Stimulated activated CD4-positive, alpha-beta T cell treated with anti-CD3 and anti-CD28 coated beads, TNF-alpha, amount 100 ng/mL, for 1 hour (primary cell): ENCODE measurements at regions not wholly inside any gene's neighbourhood (a gene's known extent, or its start where the extent isn't known, plus 50 kb on each side); places are given as distances from the start of the nearest gene placed in this dataset.

ENCODE experiments used
- DNase-seq, 3 donors: peaks; one replicate each; pipeline ENCODE4 v3.0.0-alpha.2; 2020; ENCODE audit warnings: low read depth in 3 of 3, low spot score in 1 of 3

- no peak for DNase-seq
These were observed 417.2 kb upstream of the C16orf82 start for GRCh38 chr16:26649381-26650045.

GRCh38 chr16:26651464-26651863 is 415.3 kb upstream of the C16orf82 start:
- no peak for DNase-seq

GRCh38 chr16:26651884-26652283 is 414.8 kb upstream of the C16orf82 start:
- no peak for DNase-seq

- DNase-seq, result no peak
These were observed 408.2 kb upstream of the C16orf82 start for GRCh38 chr16:26658486-26658885.

- no peak for DNase-seq
These were observed 407.8 kb upstream of the C16orf82 start for GRCh38 chr16:26658915-26659314.

GRCh38 chr16:26664086-26664485 is 402.6 kb upstream of the C16orf82 start:
- no peak for DNase-seq

- no peak for DNase-seq
These were observed 401.4 kb upstream of the C16orf82 start for GRCh38 chr16:26665166-26665939.

GRCh38 chr16:26666486-26666885 is 400.2 kb upstream of the C16orf82 start:
- no peak for DNase-seq

GRCh38 chr16:26667307-26667706 is 399.4 kb upstream of the C16orf82 start:
- no peak for DNase-seq

- DNase-seq, result no peak
These were observed 398.7 kb upstream of the C16orf82 start for GRCh38 chr16:26668026-26668425.

- DNase-seq, result peak in 1 of 3 donors; percentile 14
These were observed 394.5 kb upstream of the C16orf82 start for GRCh38 chr16:26672206-26672605.

- no peak for DNase-seq
These were observed 393.7 kb upstream of the C16orf82 start for GRCh38 chr16:26673011-26673410.

GRCh38 chr16:26680671-26681070 is 386.1 kb upstream of the C16orf82 start:
- DNase-seq, result no peak

- DNase-seq, result no peak
These were observed 378.6 kb upstream of the C16orf82 start for GRCh38 chr16:26688105-26688504.

GRCh38 chr16:26688699-26689098 is 378.0 kb upstream of the C16orf82 start:
- no peak for DNase-seq

GRCh38 chr16:26692658-26693057 is 374.1 kb upstream of the C16orf82 start:
- no peak for DNase-seq

- no peak for DNase-seq
These were observed 368.9 kb upstream of the C16orf82 start for GRCh38 chr16:26697807-26698206.

- no peak for DNase-seq
These were observed 366.5 kb upstream of the C16orf82 start for GRCh38 chr16:26700250-26700649.

GRCh38 chr16:26701243-26701886 is 365.4 kb upstream of the C16orf82 start:
- no peak for DNase-seq

GRCh38 chr16:26705346-26705745 is 361.4 kb upstream of the C16orf82 start:
- DNase-seq, result no peak

- DNase-seq, result no peak
These were observed 358.3 kb upstream of the C16orf82 start for GRCh38 chr16:26708428-26708827.

- no peak for DNase-seq
These were observed 357.6 kb upstream of the C16orf82 start for GRCh38 chr16:26709175-26709574.
